ENCODE measurements at regions not wholly inside any gene's neighbourhood (a gene's known extent, or its start where the extent isn't known, plus 50 kb on each side); places are given as distances from the start of the nearest gene placed in this dataset.

DNA sequence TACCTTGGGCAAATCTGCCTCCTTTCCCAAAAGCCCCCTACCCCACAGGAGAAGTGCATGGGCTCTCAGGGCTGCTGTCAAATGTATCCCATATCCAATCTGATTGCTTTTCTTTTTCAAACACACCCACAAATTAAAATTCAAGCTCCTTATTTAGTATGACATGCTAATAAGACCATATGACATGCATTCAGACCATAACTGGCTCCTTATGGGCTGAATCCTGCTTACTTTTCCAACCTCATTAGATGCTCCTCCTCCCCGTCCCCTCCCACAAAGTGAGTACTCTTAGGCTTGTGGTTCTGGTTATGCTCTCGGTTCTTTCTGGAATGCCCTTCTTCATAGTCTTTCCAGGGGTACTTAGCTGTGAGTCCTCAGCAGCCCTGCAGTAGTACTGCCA is 59.0 kb upstream of the TOM1L1 start:
- DNase-seq (no peak), ATAC-seq (no peak)
- Histone ChIP-seq H3K9me3 (no peaks in the 10 kb centered on the region), H3K36me3 (no peaks in the 10 kb centered on the region), H3K4me1 (peaks cover 0 to 56% (median 22%) of the 10 kb centered on the region in 4 donors), H3K27me3 (no peaks in the 10 kb centered on the region), H3K4me3 (no peak overlapping the region), H3K27ac (no peak overlapping the region)
- intact Hi-C loops (cut with DNase I) = no loop called here
- TF ChIP-seq, protein P1, sequence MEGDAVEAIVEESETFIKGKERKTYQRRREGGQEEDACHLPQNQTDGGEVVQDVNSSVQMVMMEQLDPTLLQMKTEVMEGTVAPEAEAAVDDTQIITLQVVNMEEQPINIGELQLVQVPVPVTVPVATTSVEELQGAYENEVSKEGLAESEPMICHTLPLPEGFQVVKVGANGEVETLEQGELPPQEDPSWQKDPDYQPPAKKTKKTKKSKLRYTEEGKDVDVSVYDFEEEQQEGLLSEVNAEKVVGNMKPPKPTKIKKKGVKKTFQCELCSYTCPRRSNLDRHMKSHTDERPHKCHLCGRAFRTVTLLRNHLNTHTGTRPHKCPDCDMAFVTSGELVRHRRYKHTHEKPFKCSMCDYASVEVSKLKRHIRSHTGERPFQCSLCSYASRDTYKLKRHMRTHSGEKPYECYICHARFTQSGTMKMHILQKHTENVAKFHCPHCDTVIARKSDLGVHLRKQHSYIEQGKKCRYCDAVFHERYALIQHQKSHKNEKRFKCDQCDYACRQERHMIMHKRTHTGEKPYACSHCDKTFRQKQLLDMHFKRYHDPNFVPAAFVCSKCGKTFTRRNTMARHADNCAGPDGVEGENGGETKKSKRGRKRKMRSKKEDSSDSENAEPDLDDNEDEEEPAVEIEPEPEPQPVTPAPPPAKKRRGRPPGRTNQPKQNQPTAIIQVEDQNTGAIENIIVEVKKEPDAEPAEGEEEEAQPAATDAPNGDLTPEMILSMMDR (IDR thresholded peaks at IDR 0.05) = no peak
- no peak for TF ChIP-seq POLR2A (IDR thresholded peaks at IDR 0.05)
- 76% methylated on average over 2 of the region's 2 CpGs for WGBS (ENCODE audit: insufficient coverage, low coverage, low lambda C conversion rate, missing lambda C conversion rate)

DNA sequence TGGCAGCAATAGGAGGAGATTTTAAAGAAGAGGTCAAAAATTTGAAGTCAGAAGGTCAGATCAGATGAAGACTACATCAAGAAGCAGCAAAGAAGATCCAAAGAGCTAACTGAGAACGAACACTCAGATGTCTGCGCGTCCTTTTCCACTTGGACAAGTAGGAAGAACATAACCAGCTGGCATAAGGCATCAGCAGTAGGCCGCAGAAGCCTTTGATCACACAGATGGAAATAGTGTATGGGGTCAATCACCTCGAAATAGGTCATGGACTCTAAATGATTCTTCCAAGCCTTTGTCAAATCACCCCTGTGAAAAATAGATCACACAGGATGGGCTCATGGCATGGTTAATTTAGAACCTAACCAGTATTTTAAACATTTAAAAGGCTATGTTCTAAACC is 56.4 kb upstream of the TOM1L1 start:
- H3K36me3 ChIP-seq = no peaks in the 10 kb centered on the region
- H3K27ac ChIP-seq = no peak overlapping the region
- H3K4me1 ChIP-seq = peaks cover 0 to 49% (median 17%) of the 10 kb centered on the region in 4 donors
- intact Hi-C loops (cut with DNase I) = no loop called here
- peak; percentile 57 to 77 (median 72) for ATAC-seq
- WGBS (ENCODE audit: insufficient coverage, low coverage, low lambda C conversion rate, missing lambda C conversion rate) = 47% methylated on average over 5 of the region's 5 CpGs
- no peak overlapping the region for H3K4me3 ChIP-seq
- no peaks in the 10 kb centered on the region for H3K9me3 ChIP-seq
- no peak for TF ChIP-seq POLR2A (IDR thresholded peaks at IDR 0.05)
- TF ChIP-seq, protein P1 (IDR thresholded peaks at IDR 0.05) = no peak
- H3K27me3 ChIP-seq = no peaks in the 10 kb centered on the region
- DNase-seq = no peak

DNA sequence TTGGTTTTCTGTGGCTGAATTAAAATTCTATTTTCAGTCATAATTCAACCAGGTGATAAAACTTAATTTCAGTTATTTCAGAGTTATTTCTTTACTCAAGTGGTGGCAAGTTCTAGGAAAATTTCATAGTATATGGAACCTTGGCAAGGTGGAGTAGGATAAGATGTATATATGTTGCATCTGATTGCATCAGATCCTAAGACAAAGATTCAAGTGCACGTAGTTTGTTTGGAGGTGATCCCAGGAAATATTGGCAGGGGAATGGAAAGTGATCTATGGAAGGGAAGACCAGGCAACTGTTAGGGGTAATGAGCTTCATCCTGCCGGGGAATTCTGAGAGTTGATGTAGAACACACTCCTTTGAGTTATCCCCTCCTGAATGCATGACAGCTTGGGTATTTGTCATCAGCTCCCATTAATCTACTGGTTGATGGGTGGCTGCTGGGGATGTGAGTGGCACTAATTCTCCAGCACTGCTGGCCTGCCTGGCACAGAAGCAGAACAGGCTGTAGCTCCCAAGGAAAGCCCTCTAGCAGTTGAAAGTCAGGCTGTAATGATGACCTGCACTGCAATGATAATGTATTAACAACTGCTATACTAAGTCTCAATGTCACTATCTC is 52.2 kb upstream of the TOM1L1 start:
- H3K27me3 ChIP-seq = no peaks in the 10 kb centered on the region
- peaks cover 0 to 30% (median 5%) of the 10 kb centered on the region in 4 donors for H3K4me1 ChIP-seq
- no peaks in the 10 kb centered on the region for H3K9me3 ChIP-seq
- H3K4me3 ChIP-seq = no peak overlapping the region
- intact Hi-C loops (cut with DNase I) = no loop called here
- TF ChIP-seq, protein P1 (IDR thresholded peaks at IDR 0.05) = no peak
- TF ChIP-seq POLR2A (IDR thresholded peaks at IDR 0.05) = no peak
- H3K36me3 ChIP-seq = no peaks in the 10 kb centered on the region
- 33% methylated on average over 1 of the region's 2 CpGs for WGBS (ENCODE audit: insufficient coverage, low coverage, low lambda C conversion rate, missing lambda C conversion rate)
- H3K27ac ChIP-seq = no peak overlapping the region
- ATAC-seq = no peak
- no peak for DNase-seq

DNA sequence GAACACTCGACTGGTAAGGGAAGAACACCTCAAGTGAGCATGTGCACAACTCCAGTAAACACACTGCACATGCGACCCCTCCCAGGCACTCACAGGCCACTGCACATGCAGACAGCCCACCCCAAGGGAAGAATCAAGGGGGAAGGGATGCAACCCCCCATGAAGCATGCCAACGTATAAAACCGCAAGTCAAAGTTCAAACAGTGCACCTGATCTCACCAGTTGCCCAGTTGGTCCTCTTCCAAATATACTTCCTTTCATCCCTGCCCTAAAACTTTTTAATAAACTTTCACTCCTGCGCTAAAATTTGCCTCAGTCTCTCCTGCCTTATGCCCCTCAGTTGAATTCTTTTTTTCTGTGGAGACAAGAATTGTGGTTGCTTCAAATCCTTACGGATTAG is 51.0 kb upstream of the TOM1L1 start:
- peak in 3 of 4 donors; percentile 47 to 84 (median 59) for ATAC-seq
- DNase-seq = no peak
- 54% methylated on average over 2 of the region's 6 CpGs for WGBS (ENCODE audit: insufficient coverage, low coverage, low lambda C conversion rate, missing lambda C conversion rate)
- Histone ChIP-seq H3K27ac (no peak overlapping the region), H3K4me1 (peaks cover 0 to 25% (median 1%) of the 10 kb centered on the region in 4 donors), H3K36me3 (no peaks in the 10 kb centered on the region), H3K27me3 (no peaks in the 10 kb centered on the region), H3K9me3 (no peaks in the 10 kb centered on the region), H3K4me3 (no peak overlapping the region)
- no peak for TF ChIP-seq POLR2A (IDR thresholded peaks at IDR 0.05)
- TF ChIP-seq, protein P1 (IDR thresholded peaks at IDR 0.05) = no peak
- intact Hi-C loops (cut with DNase I) = no loop called here

Data from right lobe of liver (tissue), 6 donors.